Vagina (tissue), 2 donors: ENCODE measurements at regions not wholly inside any gene's neighbourhood (a gene's known extent, or its start where the extent isn't known, plus 50 kb on each side); places are given as distances from the start of the nearest gene placed in this dataset.

Experiments
- CTCF ChIP-seq, 3 experiments: fragments of 450-650 bp in 2 of 3; fragments of 200-600 bp in 1 of 3; sonication (generic) in 1 of 3; IDR thresholded peaks; one replicate each; pipeline ENCODE4 v1.5.1; 2017 to 2019; ENCODE audit warnings: antibody characterized with exemption in 3 of 3, mild to moderate bottlenecking in 2 of 3, moderate library complexity in 2 of 3
- POLR2A ChIP-seq, 2 donors: fragments of 450-650 bp; IDR thresholded peaks; one replicate each; pipeline ENCODE4 v1.6.1; 2017; ENCODE audit warnings: antibody characterized with exemption in 2 of 2, mild to moderate bottlenecking in 2 of 2, moderate library complexity in 2 of 2
- POLR2AphosphoS5 ChIP-seq, 2 donors: sonication (generic); formaldehyde crosslinking; IDR thresholded peaks; one replicate each; pipeline ENCODE4 v1.9.0; 2017; ENCODE audit warnings: antibody characterized with exemption in 2 of 2, mild to moderate bottlenecking in 2 of 2, low read depth in 1 of 2; ENCODE audit not compliant: insufficient read depth in 1 of 2

GRCh38 chr3:152198665-152199064 lies 70.1 kb upstream of the MBNL1 start:
- TF ChIP-seq CTCF (IDR thresholded peaks at IDR 0.05): no peak
- TF ChIP-seq POLR2A (IDR thresholded peaks at IDR 0.05): no peak
- no peak for TF ChIP-seq POLR2AphosphoS5 (IDR thresholded peaks at IDR 0.05; ENCODE audit: insufficient read depth in 1 of 2, low read depth in 1 of 2)
